ENCODE measurements at regions not wholly inside any gene's neighbourhood (a gene's known extent, or its start where the extent isn't known, plus 50 kb on each side); places are given as distances from the start of the nearest gene placed in this dataset.

GRCh38 chrX:96379951-96380350, 304.7 kb upstream of the DIAPH2 start:
- ChIA-PET POLR2A (ENCODE audit: unreplicated experiment) (no interaction called here), CTCF (interaction anchor here (0.7 kb wide), 1 partner anchor 381 kb away, joined by 3 read pairs; no protein-coding TSS in a partner anchor)
- H3K36me3 ChIP-seq (ENCODE audit: low read depth, low read length): no peaks in the 10 kb centered on the region
- ATAC-seq (no peak; the same call in 1 of the 2 replicates), DNase-seq (no peak)
- H3K4me3 ChIP-seq (ENCODE audit: low read length): no peak overlapping the region
- no peaks in the 10 kb centered on the region for H4K20me1 ChIP-seq (ENCODE audit: low read length)
- no peak overlapping the region for H3K27ac ChIP-seq (ENCODE audit: low read length)
- no peaks in the 10 kb centered on the region for H3F3A ChIP-seq (ENCODE audit: low read length, unreplicated experiment)
- no peaks in the 10 kb centered on the region for H3K9me3 ChIP-seq (ENCODE audit: low read length)
- no peak overlapping the region for H3K9ac ChIP-seq (ENCODE audit: low read length)
- TF ChIP-seq EZH2phosphoT487 (IDR thresholded peaks at IDR 0.05; ENCODE audit: borderline replicate concordance, low read length) (no peak), EZH2 (IDR thresholded peaks at IDR 0.05; ENCODE audit: low read length, unreplicated experiment) (no peak)
- TF ChIP-seq, protein P1, sequence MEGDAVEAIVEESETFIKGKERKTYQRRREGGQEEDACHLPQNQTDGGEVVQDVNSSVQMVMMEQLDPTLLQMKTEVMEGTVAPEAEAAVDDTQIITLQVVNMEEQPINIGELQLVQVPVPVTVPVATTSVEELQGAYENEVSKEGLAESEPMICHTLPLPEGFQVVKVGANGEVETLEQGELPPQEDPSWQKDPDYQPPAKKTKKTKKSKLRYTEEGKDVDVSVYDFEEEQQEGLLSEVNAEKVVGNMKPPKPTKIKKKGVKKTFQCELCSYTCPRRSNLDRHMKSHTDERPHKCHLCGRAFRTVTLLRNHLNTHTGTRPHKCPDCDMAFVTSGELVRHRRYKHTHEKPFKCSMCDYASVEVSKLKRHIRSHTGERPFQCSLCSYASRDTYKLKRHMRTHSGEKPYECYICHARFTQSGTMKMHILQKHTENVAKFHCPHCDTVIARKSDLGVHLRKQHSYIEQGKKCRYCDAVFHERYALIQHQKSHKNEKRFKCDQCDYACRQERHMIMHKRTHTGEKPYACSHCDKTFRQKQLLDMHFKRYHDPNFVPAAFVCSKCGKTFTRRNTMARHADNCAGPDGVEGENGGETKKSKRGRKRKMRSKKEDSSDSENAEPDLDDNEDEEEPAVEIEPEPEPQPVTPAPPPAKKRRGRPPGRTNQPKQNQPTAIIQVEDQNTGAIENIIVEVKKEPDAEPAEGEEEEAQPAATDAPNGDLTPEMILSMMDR (conservative IDR thresholded peaks at IDR 0.05; ENCODE audit: low read depth, low read length): no peak
- H3K9me2 ChIP-seq (replicated peaks; ENCODE audit: low read length): no peaks in the 10 kb centered on the region
- 0 out of 2 replicates have a peak, but pooled peaks cover 3% of the 10 kb centered on the region for H3K4me1 ChIP-seq (ENCODE audit: insufficient read depth, low read length)
- H3K27me3 ChIP-seq (ENCODE audit: low read length): no peaks in the 10 kb centered on the region
- no peaks in the 10 kb centered on the region for H3K79me2 ChIP-seq (ENCODE audit: low read length)
- intact Hi-C loops (cut with micrococcal nuclease): no loop called here
- no peak overlapping the region for H3K4me2 ChIP-seq (ENCODE audit: low read length)
- BruUV-seq (replicated peaks): no TSS peak
- no peak overlapping the region for H2AFZ ChIP-seq (ENCODE audit: low read length)

GRCh38 chrX:96382018-96382417, 302.6 kb upstream of the DIAPH2 start:
- ChIA-PET CTCF (no interaction called here), POLR2A (ENCODE audit: unreplicated experiment) (no interaction called here)
- no peak overlapping the region for H3K27ac ChIP-seq (ENCODE audit: low read length)
- no peak for ATAC-seq
- H3K9me3 ChIP-seq (ENCODE audit: low read length): no peaks in the 10 kb centered on the region
- H4K20me1 ChIP-seq (ENCODE audit: low read length): no peaks in the 10 kb centered on the region
- no peak for TF ChIP-seq EZH2phosphoT487 (IDR thresholded peaks at IDR 0.05; ENCODE audit: borderline replicate concordance, low read length)
- no peak for TF ChIP-seq EZH2 (IDR thresholded peaks at IDR 0.05; ENCODE audit: low read length, unreplicated experiment)
- TF ChIP-seq, protein P1 (conservative IDR thresholded peaks at IDR 0.05; ENCODE audit: low read depth, low read length): no peak
- no peaks in the 10 kb centered on the region for H3K36me3 ChIP-seq (ENCODE audit: low read depth, low read length)
- DNase-seq: no peak
- H2AFZ ChIP-seq (ENCODE audit: low read length): no peak overlapping the region
- BruUV-seq (replicated peaks): no TSS peak
- no peaks in the 10 kb centered on the region for H3K27me3 ChIP-seq (ENCODE audit: low read length)
- H3K4me2 ChIP-seq (ENCODE audit: low read length): no peak overlapping the region
- no peaks in the 10 kb centered on the region for H3K79me2 ChIP-seq (ENCODE audit: low read length)
- 0 out of 2 replicates have a peak, but pooled peaks cover 3% of the 10 kb centered on the region for H3K4me1 ChIP-seq (ENCODE audit: insufficient read depth, low read length)
- H3F3A ChIP-seq (ENCODE audit: low read length, unreplicated experiment): no peaks in the 10 kb centered on the region
- H3K9me2 ChIP-seq (replicated peaks; ENCODE audit: low read length): no peaks in the 10 kb centered on the region
- intact Hi-C loops (cut with micrococcal nuclease): no loop called here
- no peak overlapping the region for H3K4me3 ChIP-seq (ENCODE audit: low read length)
- no peak overlapping the region for H3K9ac ChIP-seq (ENCODE audit: low read length)

DNA sequence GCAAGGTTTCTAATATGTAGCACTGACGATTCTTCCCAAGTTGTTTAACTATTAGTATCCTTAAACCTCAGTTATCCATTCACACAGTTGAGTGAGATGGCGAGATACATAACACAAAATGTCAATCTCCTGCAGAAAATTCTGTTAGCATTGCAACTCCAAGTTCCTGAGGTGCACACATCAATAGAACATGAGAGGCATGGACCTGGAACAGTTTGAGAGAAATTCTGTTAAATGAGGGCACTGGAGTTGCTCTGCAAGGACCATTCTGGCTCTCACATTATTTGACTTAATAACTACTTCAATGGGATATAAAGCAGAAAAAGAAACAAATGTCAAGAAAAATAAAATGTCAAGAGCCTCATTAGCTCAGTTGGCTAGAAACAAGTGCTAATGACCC, 301.2 kb upstream of the DIAPH2 start:
- DNase-seq (no peak), ATAC-seq (no peak)
- no TSS peak for BruUV-seq (replicated peaks)
- H3K9me2 ChIP-seq (replicated peaks; ENCODE audit: low read length): no peaks in the 10 kb centered on the region
- TF ChIP-seq EZH2phosphoT487 (IDR thresholded peaks at IDR 0.05; ENCODE audit: borderline replicate concordance, low read length) (no peak), EZH2 (IDR thresholded peaks at IDR 0.05; ENCODE audit: low read length, unreplicated experiment) (no peak)
- TF ChIP-seq, protein P1 (conservative IDR thresholded peaks at IDR 0.05; ENCODE audit: low read depth, low read length): no peak
- H3K9ac ChIP-seq (ENCODE audit: low read length): no peak overlapping the region
- no peak overlapping the region for H3K27ac ChIP-seq (ENCODE audit: low read length)
- H3F3A ChIP-seq (ENCODE audit: low read length, unreplicated experiment): no peaks in the 10 kb centered on the region
- no peaks in the 10 kb centered on the region for H3K36me3 ChIP-seq (ENCODE audit: low read depth, low read length)
- CTCF ChIA-PET: no interaction called here
- H3K27me3 ChIP-seq (ENCODE audit: low read length): no peaks in the 10 kb centered on the region
- intact Hi-C loops (cut with micrococcal nuclease): no loop called here
- POLR2A ChIA-PET (ENCODE audit: unreplicated experiment): no interaction called here
- no peak overlapping the region for H2AFZ ChIP-seq (ENCODE audit: low read length)
- no peak overlapping the region for H3K4me2 ChIP-seq (ENCODE audit: low read length)
- no peaks in the 10 kb centered on the region for H4K20me1 ChIP-seq (ENCODE audit: low read length)
- H3K4me3 ChIP-seq (ENCODE audit: low read length): no peak overlapping the region
- H3K4me1 ChIP-seq (ENCODE audit: insufficient read depth, low read length): 0 out of 2 replicates have a peak, but pooled peaks cover 3% of the 10 kb centered on the region
- no peaks in the 10 kb centered on the region for H3K79me2 ChIP-seq (ENCODE audit: low read length)
- H3K9me3 ChIP-seq (ENCODE audit: low read length): no peaks in the 10 kb centered on the region
